SKM-1 treated with dmso at 0.1 percent for 144 hours (cell line): ENCODE measurements at regions not wholly inside any gene's neighbourhood (a gene's known extent, or its start where the extent isn't known, plus 50 kb on each side); places are given as distances from the start of the nearest gene placed in this dataset.
"Not testable (repeated sequence)": the region's sequence is repeated elsewhere in the genome, so short reads cannot be mapped to it uniquely, and the experiment has no call there.

Experiments
- DNase-seq: peaks from one replicate; lab custom pipeline; 2025; ENCODE audit not compliant: unreplicated experiment; lab: John Stamatoyannopoulos, UW

- DNase-seq: no peak
Measured at GRCh38 chr1:26626994-26627393, 68.8 kb upstream of the ARID1A start.

GRCh38 chr1:26627954-26628353, 67.9 kb upstream of the ARID1A start:
- DNase-seq: peak; percentile 93

GRCh38 chr1:26630634-26631033, 65.2 kb upstream of the ARID1A start:
- DNase-seq: no peak

GRCh38 chr1:26635800-26636199, 60.0 kb upstream of the ARID1A start:
- DNase-seq: not testable (repeated sequence)

- DNase-seq: no peak
Measured at GRCh38 chr1:26645734-26646133, 50.1 kb upstream of the ARID1A start.
